ENCODE measurements at regions not wholly inside any gene's neighbourhood (a gene's known extent, or its start where the extent isn't known, plus 50 kb on each side); places are given as distances from the start of the nearest gene placed in this dataset.

DNA sequence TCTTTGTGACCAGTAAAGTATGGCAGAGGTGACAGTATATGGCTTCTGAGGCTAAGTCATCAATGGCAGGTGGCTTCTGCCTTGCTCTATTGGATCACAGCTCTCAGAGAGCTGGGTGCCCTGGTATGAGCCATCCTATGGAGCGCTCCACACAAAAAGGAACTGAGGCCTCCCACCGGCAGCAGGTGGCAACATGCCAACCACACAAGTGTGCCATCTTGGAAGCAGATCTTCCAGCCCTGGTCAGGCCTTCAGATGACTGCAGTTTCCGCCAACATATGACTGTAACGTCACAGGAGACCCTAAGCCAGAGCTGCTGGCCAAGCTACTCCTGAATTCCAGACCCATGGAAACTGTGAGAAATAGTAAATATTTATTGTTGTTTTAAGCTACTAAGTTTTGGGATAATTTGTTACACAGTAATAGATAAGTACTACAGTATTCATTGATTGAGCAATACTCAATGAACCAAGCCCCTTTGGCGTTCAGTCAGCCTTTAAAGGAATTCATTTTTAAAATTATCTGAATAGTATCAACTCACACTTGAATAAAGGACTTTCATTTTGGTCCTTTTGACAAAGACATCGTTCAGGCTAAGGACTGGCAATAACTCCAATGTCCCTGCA, 69.4 kb upstream of the LHX1 start:
- WGBS, 4 donors, result 78 to 89% (median 87%) methylated on average over 5 to 6 of the region's 6 CpGs
- Histone ChIP-seq H3K36me3 (replicated peaks in 1 of 2) (no peaks in the 10 kb centered on the region), H3K27me3 (no peaks in the 10 kb centered on the region), H3K9me3 (replicated peaks in 1 of 3) (no peaks in the 10 kb centered on the region), H3K4me1 (replicated peaks in 1 of 2) (no peaks in the 10 kb centered on the region), H3K4me3 (no peak overlapping the region), H3K27ac (no peak overlapping the region)
- intact Hi-C loops (cut with DNase I), result no loop called here
- no peak for DNase-seq
- no peak for TF ChIP-seq POLR2A (IDR thresholded peaks at IDR 0.05)
- TF ChIP-seq, protein P1, sequence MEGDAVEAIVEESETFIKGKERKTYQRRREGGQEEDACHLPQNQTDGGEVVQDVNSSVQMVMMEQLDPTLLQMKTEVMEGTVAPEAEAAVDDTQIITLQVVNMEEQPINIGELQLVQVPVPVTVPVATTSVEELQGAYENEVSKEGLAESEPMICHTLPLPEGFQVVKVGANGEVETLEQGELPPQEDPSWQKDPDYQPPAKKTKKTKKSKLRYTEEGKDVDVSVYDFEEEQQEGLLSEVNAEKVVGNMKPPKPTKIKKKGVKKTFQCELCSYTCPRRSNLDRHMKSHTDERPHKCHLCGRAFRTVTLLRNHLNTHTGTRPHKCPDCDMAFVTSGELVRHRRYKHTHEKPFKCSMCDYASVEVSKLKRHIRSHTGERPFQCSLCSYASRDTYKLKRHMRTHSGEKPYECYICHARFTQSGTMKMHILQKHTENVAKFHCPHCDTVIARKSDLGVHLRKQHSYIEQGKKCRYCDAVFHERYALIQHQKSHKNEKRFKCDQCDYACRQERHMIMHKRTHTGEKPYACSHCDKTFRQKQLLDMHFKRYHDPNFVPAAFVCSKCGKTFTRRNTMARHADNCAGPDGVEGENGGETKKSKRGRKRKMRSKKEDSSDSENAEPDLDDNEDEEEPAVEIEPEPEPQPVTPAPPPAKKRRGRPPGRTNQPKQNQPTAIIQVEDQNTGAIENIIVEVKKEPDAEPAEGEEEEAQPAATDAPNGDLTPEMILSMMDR (IDR thresholded peaks at IDR 0.05), result no peak

DNA sequence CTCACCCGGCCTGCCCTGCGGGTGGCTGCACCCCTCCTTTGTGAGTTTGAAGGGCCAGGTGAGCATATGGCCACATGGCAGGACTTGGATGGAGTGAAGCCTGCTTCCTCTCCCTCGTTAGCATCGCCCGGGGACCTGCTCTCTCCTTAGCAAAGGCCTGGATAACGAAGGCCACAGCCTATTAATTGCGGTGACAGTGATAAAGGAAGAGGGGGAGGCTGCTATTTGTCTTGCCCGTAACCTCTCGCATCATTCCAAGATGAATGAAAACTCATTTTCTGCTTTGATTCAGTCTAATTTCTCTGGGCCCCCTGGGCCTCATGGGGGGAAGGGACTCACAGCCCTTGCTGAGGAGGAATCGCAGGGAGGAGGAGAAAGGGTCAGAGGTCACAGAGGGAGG, 68.5 kb upstream of the LHX1 start:
- no peak for DNase-seq
- no peaks in the 10 kb centered on the region for H3K9me3 ChIP-seq (replicated peaks in 1 of 3)
- WGBS, 4 donors, result 68 to 81% (median 72%) methylated on average over 10 of the region's 10 CpGs
- H3K4me1 ChIP-seq (replicated peaks in 1 of 2), result no peaks in the 10 kb centered on the region
- H3K4me3 ChIP-seq, result no peak overlapping the region
- TF ChIP-seq POLR2A (IDR thresholded peaks at IDR 0.05), result no peak
- TF ChIP-seq, protein P1 (IDR thresholded peaks at IDR 0.05), result no peak
- no peaks in the 10 kb centered on the region for H3K27me3 ChIP-seq
- no peaks in the 10 kb centered on the region for H3K36me3 ChIP-seq (replicated peaks in 1 of 2)
- intact Hi-C loops (cut with DNase I), result no loop called here
- no peak overlapping the region for H3K27ac ChIP-seq

DNA sequence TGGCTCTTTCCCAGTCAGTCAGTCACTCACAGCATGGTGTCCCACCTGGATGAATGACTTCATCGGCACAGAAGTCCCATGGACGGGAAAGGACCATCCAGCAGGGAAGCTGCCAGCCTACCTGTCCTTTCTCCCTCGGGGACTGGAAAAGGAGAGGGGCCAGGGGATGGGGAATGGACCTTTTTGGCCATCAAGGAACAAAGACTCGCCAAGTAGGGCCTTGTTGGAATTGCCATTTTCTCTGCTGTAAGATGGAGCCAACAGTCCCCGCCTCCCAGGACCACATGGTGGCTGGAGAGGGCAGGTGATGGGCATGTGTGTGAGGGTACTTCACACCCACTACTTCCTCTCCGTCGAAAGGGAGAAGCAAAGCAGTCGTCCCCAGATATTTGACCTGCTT, 67.8 kb upstream of the LHX1 start:
- Histone ChIP-seq H3K9me3 (replicated peaks in 1 of 3) (no peaks in the 10 kb centered on the region), H3K36me3 (replicated peaks in 1 of 2) (no peaks in the 10 kb centered on the region), H3K27ac (no peak overlapping the region), H3K27me3 (no peaks in the 10 kb centered on the region), H3K4me1 (replicated peaks in 1 of 2) (no peaks in the 10 kb centered on the region), H3K4me3 (no peak overlapping the region)
- TF ChIP-seq, protein P1 (IDR thresholded peaks at IDR 0.05), result no peak
- no peak for TF ChIP-seq POLR2A (IDR thresholded peaks at IDR 0.05)
- intact Hi-C loops (cut with DNase I), result no loop called here
- DNase-seq, result no peak
- 81 to 86% (median 83%) methylated on average over 6 to 8 of the region's 8 CpGs for WGBS, 4 donors

DNA sequence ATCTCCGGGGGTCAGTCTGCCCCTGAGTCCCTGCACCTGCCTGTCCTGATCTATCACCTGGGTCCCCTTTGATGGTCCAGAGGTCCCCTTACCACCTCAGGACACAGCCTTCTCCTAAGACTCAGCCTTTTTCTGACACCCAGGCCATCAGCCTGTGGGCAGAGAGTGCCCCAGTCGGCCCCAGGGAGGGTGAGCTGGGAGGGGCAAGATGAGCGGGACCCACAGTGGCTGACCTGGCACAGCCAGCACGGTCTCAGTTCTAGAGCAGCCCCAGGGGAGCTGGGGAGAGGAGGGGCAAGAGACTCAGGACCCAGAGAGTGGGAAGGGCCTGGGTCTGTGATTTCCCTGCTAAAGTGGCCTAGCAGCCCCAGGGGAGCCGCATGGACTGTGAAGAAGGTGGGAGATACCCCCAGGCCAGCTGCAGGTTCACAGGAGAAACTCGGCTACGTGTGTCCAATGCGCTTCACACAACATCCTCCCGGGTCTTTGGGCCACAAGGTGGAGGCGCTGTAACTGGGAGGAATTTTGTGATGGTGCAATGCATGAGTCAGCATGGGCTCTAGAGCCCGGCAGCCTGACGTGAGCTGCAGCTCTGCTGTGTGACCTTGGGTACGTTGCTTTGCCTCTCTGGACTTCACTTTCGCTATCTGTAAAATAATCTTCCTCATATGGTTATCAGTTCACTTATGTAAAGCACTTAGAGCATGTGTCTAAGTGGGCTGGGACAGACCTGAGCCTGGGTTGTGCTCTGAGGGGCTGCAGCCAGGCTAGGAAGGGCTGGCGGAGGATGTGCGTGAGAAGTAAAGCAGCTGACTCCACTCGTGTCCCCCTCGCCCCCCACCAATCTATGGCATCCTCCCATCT, 67.2 kb upstream of the LHX1 start:
- 55 to 65% (median 61%) methylated on average over 12 to 18 of the region's 18 CpGs for WGBS, 4 donors
- no peaks in the 10 kb centered on the region for H3K27me3 ChIP-seq
- intact Hi-C loops (cut with DNase I), result no loop called here

More for the DNA sequence above, 67.2 kb upstream of the LHX1 start:
- no peaks in the 10 kb centered on the region for H3K4me1 ChIP-seq (replicated peaks in 1 of 2)
- TF ChIP-seq, protein P1 (IDR thresholded peaks at IDR 0.05), result no peak
- TF ChIP-seq POLR2A (IDR thresholded peaks at IDR 0.05), result no peak
- no peaks in the 10 kb centered on the region for H3K9me3 ChIP-seq (replicated peaks in 1 of 3)
- no peaks in the 10 kb centered on the region for H3K36me3 ChIP-seq (replicated peaks in 1 of 2)
- H3K4me3 ChIP-seq, result no peak overlapping the region
- H3K27ac ChIP-seq, result no peak overlapping the region
- peak in 5 of 7 donors; percentile 21 to 39 (median 25) for DNase-seq

Data from adrenal gland (tissue), 9 donors.